ENCODE measurements at regions not wholly inside any gene's neighbourhood (a gene's known extent, or its start where the extent isn't known, plus 50 kb on each side); places are given as distances from the start of the nearest gene placed in this dataset.

DNA sequence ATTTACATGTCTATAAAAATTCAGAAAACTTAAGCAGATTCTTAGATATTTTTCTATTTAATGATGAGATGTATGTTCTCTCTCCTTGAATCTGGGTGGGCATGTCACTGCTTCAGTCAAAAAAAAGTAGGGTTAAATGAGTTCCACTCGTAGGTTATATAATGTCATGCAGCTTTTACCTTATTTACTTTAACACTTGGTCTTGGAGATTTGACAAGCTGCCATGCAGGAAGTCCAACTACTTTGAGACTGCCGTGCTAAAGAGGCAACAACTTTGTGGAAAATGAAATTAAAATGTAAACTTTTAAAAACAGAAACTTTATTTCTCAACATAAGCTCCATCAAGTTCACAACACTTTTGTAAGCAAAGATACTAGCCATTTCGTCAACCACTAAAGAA lies 1336.0 kb upstream of the CDH8 start:
- TF ChIP-seq, protein P1, sequence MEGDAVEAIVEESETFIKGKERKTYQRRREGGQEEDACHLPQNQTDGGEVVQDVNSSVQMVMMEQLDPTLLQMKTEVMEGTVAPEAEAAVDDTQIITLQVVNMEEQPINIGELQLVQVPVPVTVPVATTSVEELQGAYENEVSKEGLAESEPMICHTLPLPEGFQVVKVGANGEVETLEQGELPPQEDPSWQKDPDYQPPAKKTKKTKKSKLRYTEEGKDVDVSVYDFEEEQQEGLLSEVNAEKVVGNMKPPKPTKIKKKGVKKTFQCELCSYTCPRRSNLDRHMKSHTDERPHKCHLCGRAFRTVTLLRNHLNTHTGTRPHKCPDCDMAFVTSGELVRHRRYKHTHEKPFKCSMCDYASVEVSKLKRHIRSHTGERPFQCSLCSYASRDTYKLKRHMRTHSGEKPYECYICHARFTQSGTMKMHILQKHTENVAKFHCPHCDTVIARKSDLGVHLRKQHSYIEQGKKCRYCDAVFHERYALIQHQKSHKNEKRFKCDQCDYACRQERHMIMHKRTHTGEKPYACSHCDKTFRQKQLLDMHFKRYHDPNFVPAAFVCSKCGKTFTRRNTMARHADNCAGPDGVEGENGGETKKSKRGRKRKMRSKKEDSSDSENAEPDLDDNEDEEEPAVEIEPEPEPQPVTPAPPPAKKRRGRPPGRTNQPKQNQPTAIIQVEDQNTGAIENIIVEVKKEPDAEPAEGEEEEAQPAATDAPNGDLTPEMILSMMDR (IDR thresholded peaks at IDR 0.05) = no peak
- Histone ChIP-seq H3K4me3 (no peak overlapping the region), H3K27ac (no peak overlapping the region)
- DNase-seq (ENCODE audit: low spot score) = no peak

- TF ChIP-seq, protein P1 (IDR thresholded peaks at IDR 0.05) = no peak
- Histone ChIP-seq H3K4me3 (no peak overlapping the region), H3K27ac (no peak overlapping the region)
- no peak for DNase-seq (ENCODE audit: low spot score)
These were observed 1329.5 kb upstream of the CDH8 start for GRCh38 chr16:63365649-63366304.

DNA sequence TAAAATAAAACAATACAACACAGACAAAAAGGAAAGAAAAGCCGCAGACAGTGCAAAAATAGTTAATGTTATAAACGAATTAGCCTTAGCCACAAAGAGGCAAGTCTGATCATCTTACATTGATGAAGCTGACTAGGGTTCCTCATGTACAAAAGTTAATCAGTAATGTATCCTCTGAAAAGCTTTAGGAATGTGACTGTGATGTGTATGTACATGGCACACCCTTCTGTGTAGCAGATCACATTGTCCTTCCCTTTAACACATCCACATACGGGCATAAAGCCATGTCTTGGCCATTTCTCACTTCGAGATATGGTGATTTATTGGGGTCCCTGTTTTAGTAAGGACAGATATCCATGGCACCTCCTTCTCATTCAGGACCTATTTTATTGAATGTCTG lies 1327.5 kb upstream of the CDH8 start:
- TF ChIP-seq, protein P1 (IDR thresholded peaks at IDR 0.05) = no peak
- no peak overlapping the region for H3K4me3 ChIP-seq
- H3K27ac ChIP-seq = no peak overlapping the region
- no peak for DNase-seq (ENCODE audit: low spot score)

DNA sequence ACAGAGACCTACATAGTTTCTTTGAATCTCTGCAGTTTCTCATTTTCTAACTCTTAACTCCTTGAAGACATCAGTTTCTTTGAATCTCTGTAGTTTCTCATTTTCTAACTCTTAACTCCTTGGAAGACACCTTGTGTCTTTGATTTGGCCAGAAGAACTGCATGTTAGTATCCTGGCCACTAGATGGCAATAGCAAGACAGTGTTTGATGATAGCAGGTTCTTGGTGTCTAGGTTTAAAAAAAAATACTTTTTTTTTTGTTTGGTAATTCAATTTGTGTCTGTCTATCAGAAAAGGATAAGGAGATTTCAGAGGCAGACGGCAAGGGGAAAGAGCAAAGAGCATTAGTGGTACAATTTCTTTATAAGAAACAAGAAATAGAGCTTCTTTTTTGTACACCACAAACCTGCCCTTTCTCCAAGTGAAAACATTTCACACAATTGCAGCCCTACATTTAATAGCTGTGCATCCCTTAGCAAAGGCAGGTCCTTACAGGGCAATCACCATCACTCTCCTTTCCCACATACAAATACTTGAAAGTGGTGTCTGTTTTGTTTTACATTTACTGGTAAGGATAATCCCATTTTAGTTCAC lies 1324.9 kb upstream of the CDH8 start:
- no peak for DNase-seq (ENCODE audit: low spot score)
- TF ChIP-seq, protein P1 (IDR thresholded peaks at IDR 0.05) = peak; percentile 41
- no peak overlapping the region for H3K27ac ChIP-seq
- H3K4me3 ChIP-seq = no peak overlapping the region

DNA sequence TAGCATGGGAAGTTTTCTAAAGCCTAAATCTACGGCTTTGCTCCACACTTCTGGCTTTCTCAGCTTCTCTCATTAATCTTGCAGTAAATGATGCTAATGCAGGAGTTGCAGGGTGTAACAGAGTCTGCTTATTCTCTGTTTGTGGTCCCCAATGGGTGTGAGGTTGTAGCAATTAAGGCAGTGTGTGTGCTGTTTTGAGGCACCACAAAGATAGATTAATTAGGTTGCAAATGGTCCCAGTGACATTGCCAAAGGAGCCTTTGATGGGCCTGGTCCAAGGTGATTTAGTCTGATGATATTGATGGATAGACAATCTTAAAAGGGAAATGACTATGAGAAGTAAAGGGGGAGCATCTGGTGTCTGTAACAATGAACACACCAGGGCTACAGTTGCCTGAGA lies 1313.7 kb upstream of the CDH8 start:
- no peak for DNase-seq (ENCODE audit: low spot score)
- TF ChIP-seq, protein P1 (IDR thresholded peaks at IDR 0.05) = no peak
- H3K4me3 ChIP-seq = no peak overlapping the region

DNA sequence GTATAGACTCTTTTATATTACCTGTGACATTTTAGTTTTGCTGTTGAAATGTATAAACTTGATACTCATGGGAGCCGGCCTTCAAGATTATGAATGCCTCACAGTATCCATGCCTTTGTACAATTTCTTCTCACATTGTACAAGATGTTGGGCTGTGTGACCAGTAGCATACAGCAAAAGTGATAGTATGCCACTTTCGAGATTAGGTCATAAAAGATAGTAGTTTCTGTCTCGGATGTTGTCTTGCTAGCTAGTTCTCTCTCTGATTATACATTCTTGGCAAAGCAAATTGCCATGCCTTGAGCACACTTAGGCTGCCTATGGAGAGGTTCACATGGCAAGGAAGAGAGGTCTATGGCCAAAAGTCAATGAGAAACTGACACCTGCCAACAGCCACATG lies 1309.8 kb upstream of the CDH8 start:
- Histone ChIP-seq H3K27ac (no peak overlapping the region), H3K4me3 (no peak overlapping the region)
- TF ChIP-seq, protein P1 (IDR thresholded peaks at IDR 0.05) = no peak
- no peak for DNase-seq (ENCODE audit: low spot score)

More for the DNA sequence above, 1313.7 kb upstream of the CDH8 start:
- no peak overlapping the region for H3K27ac ChIP-seq

- H3K27ac ChIP-seq = no peak overlapping the region
- TF ChIP-seq, protein P1 (IDR thresholded peaks at IDR 0.05) = no peak
- no peak overlapping the region for H3K4me3 ChIP-seq
- no peak for DNase-seq (ENCODE audit: low spot score)
These were observed 1301.0 kb upstream of the CDH8 start for GRCh38 chr16:63337264-63337663.
